ENCODE measurements at regions not wholly inside any gene's neighbourhood (a gene's known extent, or its start where the extent isn't known, plus 50 kb on each side); places are given as distances from the start of the nearest gene placed in this dataset.

DNA sequence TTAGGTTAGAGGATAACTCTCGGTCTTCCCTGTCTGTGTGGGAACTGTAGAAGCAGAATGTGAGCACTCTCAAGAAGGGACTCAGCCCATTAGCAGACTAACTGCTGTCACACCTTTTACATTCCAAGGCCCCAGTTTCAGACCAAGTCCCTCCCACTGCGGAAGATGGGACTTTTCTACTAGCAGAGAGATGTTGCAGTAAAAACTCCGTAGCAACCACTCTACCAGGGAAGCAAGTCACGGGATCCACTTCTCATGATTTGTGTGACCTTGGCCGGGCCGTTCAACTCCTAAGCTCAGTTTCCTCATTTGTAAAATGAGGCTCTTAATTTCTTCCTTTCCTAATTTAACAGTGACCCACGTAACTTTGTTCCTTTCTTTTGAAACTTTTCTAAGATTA is 77.1 kb upstream of the SLC4A11 start:
- no peaks in the 10 kb centered on the region for H3K27me3 ChIP-seq (ENCODE audit: control insufficient read depth, insufficient read depth, low read length)
- H3K36me3 ChIP-seq (ENCODE audit: control insufficient read depth, insufficient read depth, low read length) = peaks cover 25% of the 10 kb centered on the region
- FAIRE-seq (no peak), DNase-seq (ENCODE audit: low read depth) (no peak)
- TF ChIP-seq, protein P1, sequence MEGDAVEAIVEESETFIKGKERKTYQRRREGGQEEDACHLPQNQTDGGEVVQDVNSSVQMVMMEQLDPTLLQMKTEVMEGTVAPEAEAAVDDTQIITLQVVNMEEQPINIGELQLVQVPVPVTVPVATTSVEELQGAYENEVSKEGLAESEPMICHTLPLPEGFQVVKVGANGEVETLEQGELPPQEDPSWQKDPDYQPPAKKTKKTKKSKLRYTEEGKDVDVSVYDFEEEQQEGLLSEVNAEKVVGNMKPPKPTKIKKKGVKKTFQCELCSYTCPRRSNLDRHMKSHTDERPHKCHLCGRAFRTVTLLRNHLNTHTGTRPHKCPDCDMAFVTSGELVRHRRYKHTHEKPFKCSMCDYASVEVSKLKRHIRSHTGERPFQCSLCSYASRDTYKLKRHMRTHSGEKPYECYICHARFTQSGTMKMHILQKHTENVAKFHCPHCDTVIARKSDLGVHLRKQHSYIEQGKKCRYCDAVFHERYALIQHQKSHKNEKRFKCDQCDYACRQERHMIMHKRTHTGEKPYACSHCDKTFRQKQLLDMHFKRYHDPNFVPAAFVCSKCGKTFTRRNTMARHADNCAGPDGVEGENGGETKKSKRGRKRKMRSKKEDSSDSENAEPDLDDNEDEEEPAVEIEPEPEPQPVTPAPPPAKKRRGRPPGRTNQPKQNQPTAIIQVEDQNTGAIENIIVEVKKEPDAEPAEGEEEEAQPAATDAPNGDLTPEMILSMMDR (IDR thresholded peaks at IDR 0.05; ENCODE audit: insufficient read depth, low read length, severe bottlenecking) = no peak
- H3K4me3 ChIP-seq (ENCODE audit: low read depth, low read length) = no peak overlapping the region

DNA sequence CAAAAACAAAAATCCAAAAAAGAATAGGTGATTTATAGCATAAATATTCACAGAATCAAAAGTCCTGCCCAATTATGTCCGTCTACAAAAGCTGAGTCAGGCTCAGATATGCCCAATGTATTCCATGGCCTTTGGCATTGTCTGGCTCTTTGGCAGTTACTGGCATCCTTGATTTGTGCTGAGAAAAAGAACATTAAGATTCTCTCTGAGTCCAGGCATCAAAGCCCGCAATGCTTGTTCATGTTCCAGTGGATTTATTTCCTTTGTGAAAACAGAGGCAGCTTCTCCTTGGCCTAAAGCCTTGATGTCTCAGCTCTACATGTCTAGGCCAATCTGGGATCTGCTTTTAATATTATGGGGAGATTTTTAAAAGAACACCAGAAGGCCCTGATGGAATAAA is 76.1 kb upstream of the SLC4A11 start:
- DNase-seq (ENCODE audit: low read depth) = no peak
- Histone ChIP-seq H3K27me3 (ENCODE audit: control insufficient read depth, insufficient read depth, low read length) (no peaks in the 10 kb centered on the region), H3K36me3 (ENCODE audit: control insufficient read depth, insufficient read depth, low read length) (peaks cover 26% of the 10 kb centered on the region), H3K4me3 (ENCODE audit: low read depth, low read length) (no peak overlapping the region)
- TF ChIP-seq, protein P1 (IDR thresholded peaks at IDR 0.05; ENCODE audit: insufficient read depth, low read length, severe bottlenecking) = no peak
- no peak for FAIRE-seq

DNA sequence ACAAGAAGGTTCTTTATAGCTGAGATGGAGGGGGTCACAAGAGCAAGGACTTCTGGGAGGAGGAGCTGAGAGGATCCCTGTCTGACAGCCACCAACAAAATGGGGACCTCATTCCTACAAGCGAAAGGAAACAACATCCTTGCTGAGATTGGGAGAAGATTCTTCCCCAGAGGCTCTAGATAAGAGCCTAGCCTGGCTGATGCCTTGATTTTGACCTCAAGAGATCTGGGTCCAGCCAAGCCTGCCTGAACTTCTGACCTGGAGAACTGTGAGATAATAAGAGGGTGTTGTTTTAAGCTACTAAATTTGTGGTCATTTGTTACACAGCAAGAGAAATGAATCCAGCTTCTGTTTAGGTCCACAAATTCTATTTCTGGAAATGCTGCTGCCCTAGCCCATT is 75.4 kb upstream of the SLC4A11 start:
- peaks cover 26% of the 10 kb centered on the region for H3K36me3 ChIP-seq (ENCODE audit: control insufficient read depth, insufficient read depth, low read length)
- peak; percentile 50 for FAIRE-seq

DNA sequence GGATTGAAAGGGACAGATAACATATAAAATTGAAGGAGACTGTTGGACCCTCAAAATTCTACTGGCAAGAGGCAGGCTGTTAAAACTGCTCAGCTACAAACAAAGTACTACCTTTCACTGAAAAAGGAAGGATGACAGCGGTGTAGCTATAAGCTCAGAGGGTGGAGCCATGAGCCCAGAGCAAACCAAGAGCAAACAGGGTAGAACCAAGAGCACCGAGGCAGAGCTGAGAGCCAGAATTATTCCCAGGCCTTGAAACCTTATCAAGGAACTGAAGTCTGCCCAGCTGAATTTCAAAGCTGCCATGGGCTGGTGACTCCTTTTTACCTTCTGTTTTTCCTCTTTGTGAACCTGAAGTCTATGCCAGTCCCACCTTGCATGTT is 74.7 kb upstream of the SLC4A11 start:
- H3K4me3 ChIP-seq (ENCODE audit: low read depth, low read length) = no peak overlapping the region
- FAIRE-seq = no peak
- no peaks in the 10 kb centered on the region for H3K27me3 ChIP-seq (ENCODE audit: control insufficient read depth, insufficient read depth, low read length)
- TF ChIP-seq, protein P1 (IDR thresholded peaks at IDR 0.05; ENCODE audit: insufficient read depth, low read length, severe bottlenecking) = no peak
- H3K36me3 ChIP-seq (ENCODE audit: control insufficient read depth, insufficient read depth, low read length) = peaks cover 27% of the 10 kb centered on the region
- DNase-seq (ENCODE audit: low read depth) = no peak

More for the DNA sequence above, 75.4 kb upstream of the SLC4A11 start:
- Histone ChIP-seq H3K4me3 (ENCODE audit: low read depth, low read length) (no peak overlapping the region), H3K27me3 (ENCODE audit: control insufficient read depth, insufficient read depth, low read length) (no peaks in the 10 kb centered on the region)
- TF ChIP-seq, protein P1 (IDR thresholded peaks at IDR 0.05; ENCODE audit: insufficient read depth, low read length, severe bottlenecking) = no peak
- DNase-seq (ENCODE audit: low read depth) = no peak

DNA sequence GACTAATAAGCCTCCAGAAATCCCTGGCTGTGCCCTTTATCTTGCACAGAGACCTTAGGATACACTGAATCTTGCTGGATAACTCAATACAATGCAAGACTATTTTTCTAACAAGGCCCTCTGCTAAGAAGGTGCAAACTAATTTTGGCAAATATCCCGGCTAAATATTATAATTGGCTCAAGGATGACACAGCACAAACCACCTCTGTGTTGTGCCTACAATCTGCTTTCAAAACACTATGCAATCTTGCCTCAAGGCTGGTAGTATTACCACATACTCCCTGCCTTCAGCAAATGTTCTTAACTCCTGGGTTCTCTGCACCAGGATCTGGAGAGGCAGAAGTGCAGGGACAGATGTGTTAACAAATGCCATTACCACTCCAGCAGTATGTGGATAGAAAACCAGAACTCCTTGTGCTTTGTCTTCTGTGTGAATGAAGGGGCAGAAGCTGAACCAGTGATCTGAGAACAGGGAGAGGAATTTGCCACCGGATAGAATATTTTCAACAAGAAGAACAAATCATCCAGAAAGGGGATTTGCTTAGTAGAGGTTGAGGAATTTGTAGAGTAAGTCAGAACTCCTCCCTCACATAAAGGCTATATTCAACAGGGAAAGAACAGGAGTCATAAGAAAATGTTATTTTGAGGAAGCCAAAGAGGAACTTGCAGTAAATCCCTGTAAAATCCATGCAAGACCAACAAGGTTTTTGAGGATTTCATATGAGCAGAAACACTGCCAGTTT is 74.1 kb upstream of the SLC4A11 start:
- peak; percentile 80 for DNase-seq (ENCODE audit: low read depth)
- TF ChIP-seq, protein P1 (IDR thresholded peaks at IDR 0.05; ENCODE audit: insufficient read depth, low read length, severe bottlenecking) = no peak
- no peaks in the 10 kb centered on the region for H3K27me3 ChIP-seq (ENCODE audit: control insufficient read depth, insufficient read depth, low read length)
- H3K4me3 ChIP-seq (ENCODE audit: low read depth, low read length) = no peak overlapping the region
- peak; percentile 60 for FAIRE-seq
- H3K36me3 ChIP-seq (ENCODE audit: control insufficient read depth, insufficient read depth, low read length) = peaks cover 26% of the 10 kb centered on the region

DNA sequence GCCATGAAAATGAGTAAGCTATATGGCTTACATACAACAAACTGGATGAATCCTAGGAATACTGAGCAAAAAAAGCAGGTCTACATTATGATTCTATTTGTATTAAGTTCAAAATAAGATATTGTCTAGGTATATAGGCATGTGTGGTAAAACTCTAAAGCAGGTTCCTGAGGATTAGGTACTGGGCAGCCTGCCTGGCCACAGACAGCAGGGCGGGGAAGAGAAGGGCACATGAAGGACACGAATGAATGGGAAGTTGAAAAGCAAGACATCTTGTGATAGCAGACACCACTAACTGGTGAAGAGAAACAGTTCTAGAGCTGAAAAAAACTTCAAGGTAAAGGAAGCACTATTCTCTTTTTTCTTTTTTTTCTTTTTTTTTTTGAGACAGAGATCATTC is 72.6 kb upstream of the SLC4A11 start:
- Histone ChIP-seq H3K36me3 (ENCODE audit: control insufficient read depth, insufficient read depth, low read length) (peaks cover 33% of the 10 kb centered on the region), H3K27me3 (ENCODE audit: control insufficient read depth, insufficient read depth, low read length) (no peaks in the 10 kb centered on the region), H3K4me3 (ENCODE audit: low read depth, low read length) (no peak overlapping the region)
- DNase-seq (ENCODE audit: low read depth) = no peak
- TF ChIP-seq, protein P1 (IDR thresholded peaks at IDR 0.05; ENCODE audit: insufficient read depth, low read length, severe bottlenecking) = no peak
- no peak for FAIRE-seq
